Body of pancreas (tissue), 4 donors: ENCODE measurements at regions not wholly inside any gene's neighbourhood (a gene's known extent, or its start where the extent isn't known, plus 50 kb on each side); places are given as distances from the start of the nearest gene placed in this dataset.

Experiments used
- POLR2A ChIP-seq, 3 donors: fragments of 450-650 bp; IDR thresholded peaks; one replicate each; pipeline ENCODE4 v1.6.1; 2016; ENCODE audit warnings: antibody characterized with exemption in 3 of 3, mild to moderate bottlenecking in 2 of 3
- TF ChIP-seq, protein P1 (sequence below), 7 experiments: fragments of 450-650 bp in 4 of 7; fragments of 200-600 bp in 3 of 7; sonication (generic) in 3 of 7; IDR thresholded peaks; one replicate each; pipeline ENCODE4 v1.5.1; 2016 to 2019; ENCODE audit warnings: antibody characterized with exemption in 7 of 7

DNA sequence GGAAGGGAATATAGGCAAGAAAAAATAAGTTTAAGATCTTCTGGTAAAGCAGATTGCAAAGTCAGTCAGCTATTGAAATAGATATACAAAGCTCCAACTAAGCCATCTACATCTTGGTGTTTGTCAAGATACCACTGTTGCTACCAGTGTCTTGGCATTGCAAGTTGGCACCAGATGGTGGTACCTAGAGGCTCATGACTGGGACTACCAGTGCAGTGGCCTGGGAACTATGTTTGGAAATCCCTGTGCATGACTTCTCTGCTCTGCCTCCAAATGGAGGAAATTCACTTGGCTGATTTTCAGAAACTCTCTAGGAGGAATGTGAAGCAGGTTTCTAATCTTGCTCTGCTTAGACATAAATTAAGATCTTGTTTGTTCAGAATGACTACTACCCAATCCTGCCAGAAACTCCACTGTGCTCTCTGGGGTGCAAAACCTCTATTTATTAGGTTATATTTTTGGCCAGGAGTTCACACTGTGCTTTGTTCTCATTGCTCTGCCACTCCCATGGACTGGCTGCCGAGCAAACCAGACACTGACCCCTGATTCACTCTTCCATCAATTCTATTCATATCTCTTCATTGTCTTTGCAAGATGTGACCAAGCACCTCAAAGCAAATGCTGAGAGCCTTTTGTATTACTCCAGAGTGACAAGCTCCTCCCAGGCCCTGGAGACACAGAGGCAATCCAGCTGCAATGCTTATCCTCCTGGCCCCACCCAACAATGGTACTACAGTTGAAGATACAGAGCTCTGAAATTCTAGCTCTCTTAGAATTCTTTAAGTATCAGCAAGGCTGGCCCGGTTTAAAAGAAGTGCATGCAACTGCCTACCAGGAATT is 272.3 kb upstream of the FGF16 start:
- TF ChIP-seq, protein P1, sequence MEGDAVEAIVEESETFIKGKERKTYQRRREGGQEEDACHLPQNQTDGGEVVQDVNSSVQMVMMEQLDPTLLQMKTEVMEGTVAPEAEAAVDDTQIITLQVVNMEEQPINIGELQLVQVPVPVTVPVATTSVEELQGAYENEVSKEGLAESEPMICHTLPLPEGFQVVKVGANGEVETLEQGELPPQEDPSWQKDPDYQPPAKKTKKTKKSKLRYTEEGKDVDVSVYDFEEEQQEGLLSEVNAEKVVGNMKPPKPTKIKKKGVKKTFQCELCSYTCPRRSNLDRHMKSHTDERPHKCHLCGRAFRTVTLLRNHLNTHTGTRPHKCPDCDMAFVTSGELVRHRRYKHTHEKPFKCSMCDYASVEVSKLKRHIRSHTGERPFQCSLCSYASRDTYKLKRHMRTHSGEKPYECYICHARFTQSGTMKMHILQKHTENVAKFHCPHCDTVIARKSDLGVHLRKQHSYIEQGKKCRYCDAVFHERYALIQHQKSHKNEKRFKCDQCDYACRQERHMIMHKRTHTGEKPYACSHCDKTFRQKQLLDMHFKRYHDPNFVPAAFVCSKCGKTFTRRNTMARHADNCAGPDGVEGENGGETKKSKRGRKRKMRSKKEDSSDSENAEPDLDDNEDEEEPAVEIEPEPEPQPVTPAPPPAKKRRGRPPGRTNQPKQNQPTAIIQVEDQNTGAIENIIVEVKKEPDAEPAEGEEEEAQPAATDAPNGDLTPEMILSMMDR (IDR thresholded peaks at IDR 0.05), result no peak
- TF ChIP-seq POLR2A (IDR thresholded peaks at IDR 0.05), result no peak
